Suppressor macrophage treated with lipopolysaccharide for 1 hour (primary cell): ENCODE measurements at regions not wholly inside any gene's neighbourhood (a gene's known extent, or its start where the extent isn't known, plus 50 kb on each side); places are given as distances from the start of the nearest gene placed in this dataset.
"Not testable (repeated sequence)": the region's sequence is repeated elsewhere in the genome, so short reads cannot be mapped to it uniquely, and the experiment has no call there.

Source experiments
- DNase-seq, 3 donors: peaks; one replicate each; pipeline ENCODE4 v3.0.0-alpha.2; 2020 to 2022

DNA sequence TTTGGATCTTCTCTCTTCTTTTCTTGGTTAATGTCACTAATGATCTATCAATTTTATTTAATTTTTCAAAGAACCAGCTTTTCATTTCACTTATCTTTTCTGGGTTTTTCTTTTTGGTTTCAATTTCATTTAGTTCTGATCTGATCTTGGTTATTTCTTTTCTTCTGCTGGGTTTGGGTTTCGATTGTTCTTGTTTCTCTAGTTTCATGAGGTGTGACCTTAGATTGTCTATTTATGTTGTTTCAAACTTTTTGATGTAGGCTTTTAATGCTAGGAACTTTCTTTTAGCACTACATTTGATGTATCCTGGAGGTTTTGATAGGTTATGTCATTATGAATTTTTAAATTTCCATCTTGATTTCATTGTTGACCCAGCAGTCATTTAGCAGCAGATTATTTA is 142.3 kb downstream of the C11orf87 start:
- DNase-seq: no peak

DNA sequence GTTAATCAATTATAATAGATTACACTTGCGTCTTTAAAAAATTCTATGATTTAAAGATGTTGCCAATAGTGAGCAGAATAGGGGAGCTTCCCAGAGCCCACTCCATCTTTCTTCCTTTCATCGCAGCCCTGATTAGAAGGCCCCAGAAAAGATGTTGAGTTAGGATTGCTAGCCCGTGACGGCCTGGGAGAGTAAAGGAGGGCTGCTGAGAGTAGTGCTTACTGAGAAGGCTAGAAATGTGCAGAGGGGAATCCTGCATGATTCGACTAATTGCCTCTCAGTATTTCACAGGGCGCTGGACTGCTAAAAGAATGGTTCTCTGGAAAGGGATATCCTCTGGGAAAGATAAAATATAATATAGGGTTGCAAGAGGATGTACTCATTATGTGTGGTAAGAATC is 160.5 kb downstream of the C11orf87 start:
- DNase-seq: no peak

DNA sequence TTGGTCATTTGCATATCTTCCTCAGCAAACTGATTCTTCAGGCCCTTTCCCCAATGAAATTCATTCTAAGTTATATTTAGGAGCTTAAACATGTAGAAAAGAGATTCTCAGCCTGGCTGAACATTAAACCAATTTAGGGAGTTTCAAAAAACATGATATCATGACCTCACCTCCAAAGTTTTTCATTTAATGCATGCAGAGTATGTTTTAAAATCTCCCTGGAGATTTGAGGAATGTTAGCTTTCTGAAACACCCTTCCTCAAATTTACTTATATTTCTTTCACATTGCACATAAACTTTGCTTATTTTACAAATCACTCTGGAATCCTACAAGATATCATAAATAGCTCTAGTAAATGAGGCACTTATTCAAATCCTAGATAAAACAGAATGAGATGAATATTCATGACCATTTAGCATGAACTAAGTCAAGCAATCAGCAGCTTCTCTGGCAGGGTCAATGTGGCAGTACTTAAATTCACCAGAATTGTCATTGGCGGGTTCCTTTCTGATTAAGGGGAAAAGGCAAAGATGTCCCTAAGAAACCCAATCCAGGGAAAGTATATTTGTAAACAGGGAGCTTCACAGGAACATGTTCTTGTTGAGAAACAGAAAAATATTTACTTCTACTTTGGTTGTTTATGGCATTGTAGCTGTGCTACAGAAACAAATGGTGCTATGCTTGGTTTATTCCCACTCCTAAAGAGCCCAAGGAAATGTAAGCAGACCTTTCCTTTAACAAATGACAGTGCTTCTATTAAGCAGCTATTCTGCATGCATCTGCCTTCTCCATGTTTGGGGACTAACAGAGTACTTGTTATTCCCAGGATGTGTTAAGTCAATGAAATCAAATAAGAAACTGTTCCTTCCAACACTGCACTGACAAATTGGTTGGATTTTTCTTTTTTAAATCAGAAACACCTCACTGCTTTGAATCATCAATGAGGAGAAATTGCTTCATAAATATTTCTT is 162.3 kb downstream of the C11orf87 start:
- DNase-seq: no peak

DNA sequence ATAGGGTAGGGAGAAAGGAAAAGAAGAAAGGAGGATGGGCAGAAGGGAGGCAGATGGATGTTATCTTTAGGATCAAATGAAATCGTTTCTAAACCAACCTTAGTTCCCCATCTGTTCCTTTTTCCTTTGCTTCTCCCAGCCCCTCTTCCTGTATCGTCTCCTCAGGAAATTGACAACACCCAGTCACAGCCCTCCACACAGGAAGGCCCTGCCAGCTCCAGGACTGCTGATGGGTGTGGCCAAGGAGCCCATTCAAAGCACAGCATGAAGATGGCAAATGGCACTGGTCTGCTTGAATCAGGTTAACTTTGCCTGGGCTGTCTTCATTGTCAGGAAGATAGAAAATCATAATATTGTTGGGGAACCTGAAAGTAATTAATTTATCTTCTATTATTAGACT is 164.8 kb downstream of the C11orf87 start:
- no peak for DNase-seq

DNA sequence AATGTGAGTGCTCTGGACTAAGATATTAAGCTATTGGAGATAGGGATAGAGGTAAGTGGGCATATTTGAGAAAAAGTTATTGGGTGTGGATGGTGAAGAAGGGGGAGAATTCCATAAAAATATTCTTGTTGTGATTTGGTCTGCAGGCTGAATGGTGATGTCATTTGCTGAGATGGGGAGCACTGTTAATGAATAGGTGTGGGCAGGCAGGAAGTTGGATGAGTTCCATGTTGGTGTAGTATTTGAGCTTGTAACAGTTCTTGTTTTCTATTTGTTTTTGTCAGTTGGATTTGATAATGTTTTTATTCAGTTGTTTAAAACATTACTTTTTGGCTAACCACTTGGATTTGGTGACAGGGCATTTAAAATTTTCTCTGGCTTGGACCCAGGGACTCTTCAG is 168.8 kb downstream of the C11orf87 start:
- no peak for DNase-seq

DNA sequence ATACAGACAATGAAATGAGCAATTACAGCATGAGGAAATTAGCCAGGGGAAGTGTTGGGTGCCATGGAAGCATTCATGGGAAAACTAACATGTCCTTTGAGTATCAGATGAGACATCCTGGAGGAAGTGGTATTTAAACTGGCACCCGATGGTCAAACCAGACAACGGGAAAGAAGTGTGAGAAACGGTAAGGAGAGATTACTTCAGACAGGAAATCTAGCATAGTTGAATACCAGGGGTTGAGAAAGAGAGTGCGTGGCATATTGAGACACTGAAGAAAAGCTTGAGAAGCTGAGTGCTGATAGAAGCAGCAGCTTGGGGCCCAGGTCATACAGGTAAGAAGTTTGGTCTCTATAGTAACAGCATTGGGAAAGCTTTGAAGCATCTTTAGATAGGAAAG is 175.3 kb downstream of the C11orf87 start:
- DNase-seq: no peak

DNA sequence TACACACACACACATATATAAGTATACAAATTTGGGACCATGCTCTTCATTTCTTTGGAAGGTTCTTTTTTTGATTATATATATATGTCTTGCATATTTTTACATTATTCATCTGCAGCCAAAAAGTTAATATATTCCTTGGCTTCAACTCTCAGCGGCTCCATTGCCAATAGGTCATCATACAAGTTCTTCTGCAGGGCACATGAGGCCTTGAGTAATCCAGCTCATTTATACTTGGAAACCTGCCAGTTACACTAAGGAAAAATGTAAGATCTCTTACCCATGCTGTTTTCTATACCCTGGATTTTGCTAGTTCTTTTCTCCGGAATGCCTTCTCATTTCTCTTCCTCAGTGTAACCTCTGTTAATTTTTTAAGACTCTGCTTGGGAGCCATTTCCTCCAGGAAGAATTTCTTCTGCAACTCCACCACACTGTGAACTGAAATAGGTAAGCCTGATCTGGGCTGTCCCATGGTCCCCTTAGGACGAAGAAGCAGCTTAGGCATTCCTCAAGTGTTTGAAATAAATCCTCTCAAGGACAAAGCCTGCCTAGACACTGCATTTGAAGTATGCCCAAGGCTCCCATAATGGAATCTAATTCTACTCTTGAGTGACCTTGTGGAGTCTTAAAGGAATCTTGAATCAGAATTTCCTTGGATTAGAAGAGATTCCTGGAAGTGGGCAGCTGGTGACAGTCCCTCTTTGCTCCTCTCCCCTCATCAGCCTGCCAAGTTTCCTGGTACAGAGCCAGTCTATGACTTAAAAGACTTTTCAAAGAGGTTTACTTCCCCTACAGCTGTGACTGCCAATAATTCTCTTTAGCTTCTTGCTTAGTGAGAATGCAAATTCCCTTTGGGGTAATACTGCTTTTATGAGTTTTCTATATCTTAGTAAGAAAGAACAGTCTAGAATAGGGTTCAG is 182.8 kb downstream of the C11orf87 start:
- no peak for DNase-seq

DNA sequence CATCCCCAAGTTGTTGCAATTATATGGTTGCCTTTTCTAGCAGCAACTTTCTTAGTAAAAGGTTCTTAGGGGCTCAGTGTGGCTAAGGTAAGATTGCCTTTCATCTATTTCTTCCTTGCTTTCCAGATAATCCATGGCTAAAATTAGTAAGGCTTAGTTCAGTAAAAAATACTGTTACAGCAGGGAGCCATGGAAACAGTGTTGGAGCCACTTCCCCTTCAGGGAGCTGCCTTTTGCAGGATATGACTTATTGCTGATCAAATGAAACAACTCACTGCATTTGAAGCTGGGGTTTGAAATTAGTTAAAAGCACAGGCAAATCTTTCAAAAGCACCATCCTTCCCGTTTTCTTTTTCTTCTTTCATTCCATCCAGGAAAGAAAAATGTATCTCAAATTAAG is 184.3 kb downstream of the C11orf87 start:
- no peak for DNase-seq

DNA sequence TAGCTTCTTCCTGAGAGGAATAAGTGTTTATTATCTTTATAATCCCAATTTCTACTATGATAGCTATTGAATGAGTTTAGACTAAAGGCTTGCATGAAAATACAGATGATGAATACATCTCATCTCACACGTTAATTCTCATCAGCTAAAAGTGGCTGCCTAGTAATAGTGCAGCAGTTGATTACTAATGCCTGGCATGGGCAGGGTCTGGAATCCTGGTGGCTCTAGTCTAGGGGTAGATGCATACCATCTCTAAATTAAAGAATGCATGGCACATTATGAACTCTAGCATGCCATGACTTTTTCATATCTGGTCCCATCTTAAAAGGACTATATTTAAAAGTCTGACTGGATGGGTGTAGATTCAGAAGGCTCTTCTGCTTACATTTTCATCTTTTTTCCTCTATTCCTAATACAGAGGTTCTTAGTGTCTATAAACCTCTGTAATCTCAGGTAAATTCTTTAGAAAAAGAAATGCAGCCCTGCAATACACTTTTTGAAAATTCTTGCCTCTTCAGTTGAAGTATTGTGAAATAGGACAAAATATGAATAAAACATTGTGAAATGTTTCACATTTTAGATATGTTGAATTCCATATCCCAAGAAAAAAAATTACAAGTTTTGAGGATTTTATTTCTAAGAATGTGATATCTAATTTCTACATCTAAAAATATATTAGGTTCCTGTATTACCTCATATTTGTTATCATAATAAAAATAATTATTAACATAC is 187.6 kb downstream of the C11orf87 start:
- no peak for DNase-seq

DNA sequence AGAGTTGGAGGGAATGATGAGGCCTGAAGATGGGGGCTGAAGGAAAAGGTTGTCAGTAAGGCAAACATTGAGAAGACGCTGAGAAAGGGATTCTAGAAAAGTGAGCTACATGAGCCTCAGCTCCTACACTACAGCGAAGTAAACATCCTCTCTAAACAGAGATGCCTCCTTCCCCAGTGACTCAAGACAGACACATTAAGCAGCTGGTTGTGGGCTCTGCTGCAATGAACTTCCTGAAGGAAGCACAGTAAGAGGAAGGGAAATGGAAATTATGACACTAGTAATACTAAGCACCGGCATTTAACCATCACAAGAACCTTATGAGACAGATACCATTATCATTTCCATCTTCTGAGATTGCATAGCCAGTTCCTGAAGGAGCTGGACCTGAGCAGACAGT is 190.5 kb downstream of the C11orf87 start:
- DNase-seq: peak in 1 of 3 donors; percentile 0

DNA sequence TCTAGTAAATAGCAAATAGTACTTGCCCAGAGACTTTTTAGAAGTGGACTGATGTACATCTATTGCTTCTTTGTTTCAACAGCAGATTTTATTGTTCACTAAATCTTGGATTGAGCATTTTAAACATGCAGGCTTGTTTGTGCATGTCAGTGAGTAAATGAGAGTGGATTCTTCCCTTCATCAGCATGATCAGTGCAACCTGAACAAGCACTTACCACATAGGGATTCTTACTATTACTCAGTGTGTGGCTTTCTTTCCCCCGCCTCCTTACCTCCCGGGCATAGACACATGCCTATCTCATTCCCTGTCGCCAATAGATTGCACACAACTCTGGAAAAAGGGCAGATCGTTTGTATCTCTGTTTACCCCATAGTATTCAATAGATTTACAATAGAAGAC is 197.5 kb downstream of the C11orf87 start:
- no peak for DNase-seq

DNA sequence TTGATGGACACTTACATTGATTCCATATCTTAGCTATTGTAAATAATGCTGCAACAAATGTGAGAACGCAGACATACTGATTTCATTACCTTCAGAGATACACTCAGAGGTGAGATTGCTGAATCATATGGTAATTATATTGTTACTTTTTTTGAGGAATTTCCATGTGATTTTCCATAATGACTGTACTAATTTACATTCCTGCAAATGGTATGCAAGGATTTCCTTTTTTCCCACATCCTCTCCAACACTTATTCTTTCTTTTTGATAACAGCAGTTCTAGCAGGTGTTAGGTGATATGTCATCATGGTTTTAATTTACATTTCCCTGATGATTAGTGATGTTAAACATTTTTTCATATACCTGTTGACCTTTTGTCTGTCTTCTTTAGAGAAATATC is 207.7 kb downstream of the C11orf87 start:
- no peak for DNase-seq

DNA sequence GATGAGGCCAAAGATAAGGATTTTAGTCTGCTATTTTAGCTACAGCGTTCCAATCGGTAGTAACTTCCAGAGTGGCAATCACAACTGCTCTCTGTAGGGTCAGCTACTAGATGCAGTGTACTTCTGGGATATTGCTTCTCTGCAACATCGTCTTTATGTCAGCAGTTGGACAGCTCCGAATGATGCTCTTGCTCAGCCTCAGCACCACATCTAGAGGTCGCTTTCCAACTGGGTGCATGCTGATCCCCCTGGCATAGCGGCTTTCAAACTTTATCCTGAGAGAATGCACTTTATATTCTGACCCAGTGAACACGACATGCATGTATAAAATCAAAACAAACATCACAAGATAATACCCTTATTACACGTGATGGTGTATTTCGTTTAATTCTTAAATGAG is 219.6 kb downstream of the C11orf87 start:
- DNase-seq: peak in 1 of 3 donors; percentile 6

DNA sequence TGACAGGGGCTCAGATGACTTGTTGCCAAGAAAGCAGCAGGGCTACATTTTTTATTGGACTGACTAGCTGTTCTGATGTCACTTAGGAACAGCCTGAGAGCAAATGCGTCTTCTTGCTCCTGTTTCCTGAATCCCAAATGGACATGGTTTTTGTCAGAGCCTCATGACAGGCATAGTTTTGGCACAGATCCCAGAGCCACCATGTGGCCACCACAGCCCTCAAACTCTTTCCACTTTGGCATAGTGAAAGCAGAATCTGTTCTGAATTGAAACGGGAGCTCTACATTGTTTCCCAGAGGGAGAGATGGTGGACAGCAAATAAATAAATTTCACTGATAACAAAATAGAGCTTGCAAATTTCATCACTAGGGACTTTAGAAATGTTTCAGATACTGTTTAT is 222.2 kb downstream of the C11orf87 start:
- DNase-seq: no peak

DNA sequence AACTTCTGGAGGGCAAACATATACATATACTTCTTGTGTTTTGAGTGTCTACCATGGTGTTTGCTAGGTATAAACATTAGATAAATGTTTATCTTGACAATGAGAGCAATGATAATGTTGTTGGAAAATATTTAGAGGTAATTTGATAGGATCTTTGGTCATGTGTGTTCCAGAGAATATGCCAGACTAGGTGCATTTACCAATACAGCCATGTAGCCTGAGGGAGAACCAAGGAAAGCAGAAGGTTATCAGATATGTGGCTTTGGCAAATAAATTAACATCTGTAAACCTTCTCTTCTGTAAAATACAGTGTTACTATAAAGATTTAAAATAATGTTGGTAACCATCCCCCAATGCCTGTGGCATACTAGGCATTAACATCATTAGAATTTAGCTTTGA is 226.8 kb downstream of the C11orf87 start:
- DNase-seq: no peak

DNA sequence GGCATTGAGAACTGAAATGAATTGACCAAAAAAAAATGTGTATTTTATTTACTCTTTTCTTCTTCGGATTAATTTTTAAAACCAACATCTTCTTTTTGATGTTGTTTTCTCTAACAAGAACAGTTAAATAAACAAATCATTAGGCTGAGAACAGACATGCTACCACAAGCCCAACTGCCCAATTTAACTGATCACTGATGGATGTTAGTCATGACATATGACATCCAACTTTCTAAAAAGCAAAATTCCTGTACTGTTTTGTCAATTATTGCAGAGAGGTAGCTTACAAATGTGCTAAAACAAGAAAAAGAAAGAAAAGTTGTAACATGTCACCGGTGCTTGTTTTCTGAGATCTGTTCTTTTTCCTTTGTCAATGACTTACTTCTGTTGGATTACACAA is 232.1 kb downstream of the C11orf87 start:
- no peak for DNase-seq

DNA sequence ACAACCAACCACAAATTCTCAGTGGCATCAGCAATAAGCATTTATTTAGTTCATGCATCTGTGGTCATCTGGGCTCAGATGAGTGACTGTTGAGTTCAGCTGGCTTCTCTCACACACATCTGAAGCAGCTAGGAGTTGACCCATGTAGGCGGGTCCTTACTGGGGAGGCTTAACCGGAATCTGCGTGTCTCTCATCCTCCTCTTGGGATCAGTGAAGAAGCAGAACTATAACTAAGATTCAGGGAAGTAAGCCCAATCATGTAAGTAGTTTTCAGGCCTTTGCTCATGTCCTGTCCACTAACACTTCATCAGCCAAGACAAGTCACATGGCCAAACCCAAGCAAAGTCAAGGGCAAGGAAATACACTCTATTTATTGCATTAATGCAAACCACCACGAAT is 236.2 kb downstream of the C11orf87 start:
- DNase-seq: no peak

DNA sequence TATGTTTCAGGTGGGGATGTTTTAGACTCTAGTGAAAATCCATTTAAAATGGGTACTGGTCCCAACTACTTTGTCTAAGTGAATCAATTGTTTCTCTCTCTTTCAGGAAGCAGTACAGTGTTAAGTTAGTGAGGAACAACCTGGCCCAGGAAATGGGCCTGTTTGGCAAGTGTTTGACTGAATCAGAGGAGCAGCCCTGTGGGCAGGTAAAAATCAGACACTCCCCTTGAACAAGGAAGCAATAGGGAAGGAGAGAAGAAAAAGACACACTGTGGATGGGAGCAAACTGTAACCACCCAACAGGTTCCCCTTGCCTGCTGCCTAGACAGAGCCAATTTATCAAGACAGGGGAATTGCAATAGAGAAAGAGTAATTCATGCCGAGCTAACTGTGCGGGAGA is 245.7 kb downstream of the C11orf87 start:
- no peak for DNase-seq

DNA sequence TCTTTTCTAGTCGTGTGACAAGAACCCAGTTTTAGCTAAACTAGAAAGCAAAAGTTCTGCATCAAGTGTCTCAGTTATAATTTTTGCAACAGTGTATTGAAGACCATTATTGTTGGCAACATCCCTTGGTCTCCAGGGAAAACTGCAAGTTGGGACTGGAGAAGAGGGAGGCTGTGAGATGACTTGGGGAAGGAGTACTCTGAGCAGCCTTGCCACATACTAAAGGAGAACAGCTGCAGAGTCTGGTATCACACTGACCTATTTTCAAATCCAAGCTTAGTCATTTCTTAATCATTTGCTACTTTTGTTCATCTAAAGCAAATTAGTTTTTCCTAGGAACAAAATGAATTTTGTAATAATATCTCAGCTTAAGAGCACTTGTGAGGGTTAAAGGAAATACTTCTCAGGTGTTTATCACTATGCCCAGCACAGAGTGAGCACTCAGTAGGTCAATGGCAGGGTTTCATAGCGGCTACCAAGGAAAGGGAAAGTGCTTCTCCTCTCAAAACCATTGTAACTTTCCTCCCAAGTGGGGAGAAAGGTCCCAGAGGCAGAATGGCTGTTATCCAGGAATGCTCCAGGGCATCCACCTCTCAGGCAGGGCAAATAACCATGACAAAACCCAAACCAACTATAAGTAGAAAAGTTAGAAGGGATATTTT is 247.1 kb downstream of the C11orf87 start:
- no peak for DNase-seq

DNA sequence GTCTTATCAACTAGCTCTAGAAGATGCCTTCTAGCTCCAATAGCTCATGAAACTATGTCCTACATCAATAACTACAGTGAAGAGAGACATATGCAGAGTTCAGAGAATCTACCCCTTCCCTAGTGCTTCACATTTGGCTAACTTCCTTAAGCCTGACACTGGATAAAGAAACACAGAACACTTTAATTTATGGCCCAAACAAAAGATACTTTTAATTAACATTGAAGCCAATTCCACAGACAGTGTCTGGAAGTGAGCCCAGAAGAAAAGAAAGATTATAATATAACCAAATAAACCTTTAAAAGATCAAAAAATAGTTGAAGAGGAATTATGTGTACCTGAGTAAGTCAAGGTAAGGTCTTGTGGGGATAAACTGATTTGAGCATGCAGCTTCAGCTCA is 255.2 kb downstream of the C11orf87 start:
- no peak for DNase-seq

DNA sequence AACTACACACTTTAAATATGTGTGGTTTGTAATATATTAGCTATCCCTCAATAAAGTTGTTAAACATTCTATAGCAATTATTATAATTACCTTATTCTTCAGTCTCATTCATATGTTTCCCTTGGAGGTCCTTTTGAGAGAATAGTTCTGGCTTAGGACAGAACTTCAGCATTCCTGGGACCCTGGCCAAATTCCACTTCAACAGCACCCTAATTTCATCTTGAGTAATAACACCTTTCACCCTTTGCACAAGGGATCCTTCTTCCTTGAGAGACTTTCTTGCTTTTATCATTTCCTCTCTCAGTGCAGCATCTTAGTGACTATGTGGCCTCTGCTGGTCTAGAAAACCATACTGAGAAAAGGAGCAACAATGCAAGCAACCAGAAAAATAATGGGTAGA is 255.9 kb downstream of the C11orf87 start:
- no peak for DNase-seq

DNA sequence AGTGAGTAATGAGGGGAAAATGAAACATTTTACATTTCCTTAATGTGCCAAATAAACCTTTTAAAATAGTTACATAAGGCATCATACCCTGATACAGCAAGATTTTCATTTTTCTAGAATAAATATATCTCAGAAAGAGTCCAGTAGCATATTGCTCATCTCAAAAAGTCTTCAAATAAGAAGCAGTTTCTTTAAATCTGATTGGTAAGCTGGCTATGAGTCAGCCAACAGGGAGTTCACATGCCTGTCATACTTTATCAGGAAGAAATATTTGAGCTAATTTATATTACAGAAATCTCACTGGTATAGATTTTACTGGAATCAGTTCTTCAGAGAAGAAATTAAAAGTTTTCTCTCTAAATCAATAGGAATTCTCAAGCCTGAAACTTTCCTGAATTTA is 258.1 kb downstream of the C11orf87 start:
- peak in 2 of 3 donors; percentile 19 to 20 for DNase-seq

DNA sequence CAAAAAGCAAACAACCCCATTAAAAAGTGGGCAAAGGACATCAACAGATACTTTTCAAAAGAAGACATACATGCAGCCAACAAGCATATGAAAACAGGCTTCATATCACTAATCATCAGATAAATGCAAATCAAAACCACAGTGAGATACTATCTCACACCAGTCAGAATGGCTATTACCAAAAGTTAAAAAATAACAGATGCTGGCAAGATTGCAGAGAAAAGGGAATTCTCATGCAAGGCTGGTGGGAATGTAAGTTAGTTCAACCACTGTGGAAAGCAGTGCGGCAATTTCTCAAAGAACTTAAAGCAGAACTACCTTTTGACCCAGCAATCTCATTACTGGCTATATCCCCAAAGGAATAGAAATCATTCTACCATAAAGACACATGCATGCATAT is 260.8 kb downstream of the C11orf87 start:
- not testable (repeated sequence) for DNase-seq
